Activated naive CD4-positive, alpha-beta T cell treated with anti-CD3 and anti-CD28 coated beads, Interleukin-2, amount 50 U/mL, for 24 hours (primary cell): ENCODE measurements at regions not wholly inside any gene's neighbourhood (a gene's known extent, or its start where the extent isn't known, plus 50 kb on each side); places are given as distances from the start of the nearest gene placed in this dataset.

Experiments used
- H3K27ac Mint-ChIP-seq: one replicate; pipeline ENCODE4 v1.8.0; 2021; ENCODE audit warnings: mild to moderate bottlenecking, mixed read lengths
- H3K27me3 Mint-ChIP-seq: one replicate; pipeline ENCODE4 v1.8.0; 2021; ENCODE audit warnings: mixed read lengths
- H3K36me3 Mint-ChIP-seq: one replicate; pipeline ENCODE4 v1.8.0; 2021; ENCODE audit warnings: mixed read lengths
- H3K4me1 Mint-ChIP-seq: one replicate; pipeline ENCODE4 v1.8.0; 2021; ENCODE audit warnings: mixed read lengths
- H3K4me3 Mint-ChIP-seq: one replicate; pipeline ENCODE4 v1.8.0; 2021; ENCODE audit warnings: mild to moderate bottlenecking, mixed read lengths
- H3K9me3 Mint-ChIP-seq: one replicate; pipeline ENCODE4 v1.8.0; 2021; ENCODE audit warnings: mixed read lengths

GRCh38 chr19:5230730-5231555 is 109.7 kb downstream of the PTPRS start:
- Mint-ChIP-seq H3K27me3 (peaks cover 15% of the 10 kb centered on the region), H3K36me3 (no peaks in the 10 kb centered on the region), H3K4me3 (no peak overlapping the region), H3K4me1 (peaks cover 10% of the 10 kb centered on the region), H3K27ac (no peak overlapping the region), H3K9me3 (no peaks in the 10 kb centered on the region)

DNA sequence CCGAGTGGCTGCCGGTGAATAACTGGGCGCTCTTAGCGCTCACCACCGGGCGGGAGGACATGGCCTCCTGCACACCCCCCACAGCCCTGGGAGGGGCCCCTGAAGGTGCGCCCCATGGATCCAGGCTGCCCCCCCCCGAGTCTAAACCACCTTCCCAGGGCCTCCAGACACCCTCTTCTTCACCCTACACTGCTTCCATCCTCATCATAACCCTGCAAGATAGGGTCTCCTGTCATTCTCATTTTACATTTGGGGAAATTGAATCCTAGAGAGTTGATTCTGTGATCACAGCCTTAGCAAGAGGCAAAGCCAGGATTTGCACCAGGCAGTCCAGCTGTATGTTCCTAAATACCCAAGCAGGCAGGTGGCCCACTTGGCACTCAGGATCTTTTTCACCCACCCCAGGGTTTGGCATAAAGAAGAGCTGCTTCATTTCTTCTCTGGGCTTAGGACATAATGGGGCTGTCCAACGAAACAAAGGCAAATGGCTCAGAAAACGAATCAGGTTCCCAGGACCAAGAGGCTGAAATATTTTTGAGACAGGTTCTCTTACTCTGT is 110.8 kb downstream of the PTPRS start:
- Mint-ChIP-seq H3K36me3 (no peaks in the 10 kb centered on the region), H3K27ac (no peak overlapping the region), H3K4me3 (no peak overlapping the region), H3K4me1 (peaks cover 10% of the 10 kb centered on the region), H3K9me3 (no peaks in the 10 kb centered on the region), H3K27me3 (peaks cover 15% of the 10 kb centered on the region)

- Mint-ChIP-seq H3K9me3 (no peaks in the 10 kb centered on the region), H3K4me3 (peak overlapping the region; percentile 62), H3K36me3 (no peaks in the 10 kb centered on the region), H3K4me1 (peaks cover 10% of the 10 kb centered on the region), H3K27me3 (peaks cover 15% of the 10 kb centered on the region), H3K27ac (peak overlapping the region; percentile 46)
These were observed 111.5 kb downstream of the PTPRS start for GRCh38 chr19:5228932-5229777.

- Mint-ChIP-seq H3K36me3 (no peaks in the 10 kb centered on the region), H3K9me3 (no peaks in the 10 kb centered on the region), H3K4me3 (peak overlapping the region; percentile 62), H3K27me3 (peaks cover 15% of the 10 kb centered on the region), H3K27ac (peak overlapping the region; percentile 46), H3K4me1 (peaks cover 10% of the 10 kb centered on the region)
These were observed 112.1 kb downstream of the PTPRS start for GRCh38 chr19:5228490-5228889.

GRCh38 chr19:5225486-5226345 is 114.9 kb downstream of the PTPRS start:
- Mint-ChIP-seq H3K27ac (no peak overlapping the region), H3K4me3 (no peak overlapping the region), H3K36me3 (peaks cover 3% of the 10 kb centered on the region), H3K4me1 (peaks cover 10% of the 10 kb centered on the region), H3K27me3 (peaks cover 14% of the 10 kb centered on the region), H3K9me3 (no peaks in the 10 kb centered on the region)

DNA sequence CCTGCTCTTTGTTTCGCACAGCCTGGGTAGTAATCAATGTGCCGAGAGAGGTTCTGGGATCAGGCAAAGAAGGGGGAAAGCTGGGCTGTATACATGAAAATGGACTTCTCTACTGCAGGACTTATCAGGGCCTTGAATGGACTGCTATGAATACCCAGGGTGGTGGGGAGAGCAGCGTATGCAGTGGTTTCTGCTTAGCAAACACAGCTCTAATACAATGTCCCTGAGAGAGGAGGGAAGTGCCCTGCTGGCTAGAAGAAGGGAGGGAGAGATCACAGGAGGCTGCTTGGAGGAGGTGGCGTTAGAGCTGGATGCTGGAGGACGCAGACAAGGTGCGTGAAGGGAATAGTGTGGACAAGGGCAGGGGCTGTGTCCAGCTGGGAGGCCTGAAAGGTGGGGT is 116.1 kb downstream of the PTPRS start:
- H3K27me3 Mint-ChIP-seq, result peaks cover 10% of the 10 kb centered on the region
- H3K36me3 Mint-ChIP-seq, result peaks cover 5% of the 10 kb centered on the region
- no peaks in the 10 kb centered on the region for H3K9me3 Mint-ChIP-seq
- H3K4me1 Mint-ChIP-seq, result peaks cover 7% of the 10 kb centered on the region
- H3K27ac Mint-ChIP-seq, result peak overlapping the region; percentile 84
- no peak overlapping the region for H3K4me3 Mint-ChIP-seq

DNA sequence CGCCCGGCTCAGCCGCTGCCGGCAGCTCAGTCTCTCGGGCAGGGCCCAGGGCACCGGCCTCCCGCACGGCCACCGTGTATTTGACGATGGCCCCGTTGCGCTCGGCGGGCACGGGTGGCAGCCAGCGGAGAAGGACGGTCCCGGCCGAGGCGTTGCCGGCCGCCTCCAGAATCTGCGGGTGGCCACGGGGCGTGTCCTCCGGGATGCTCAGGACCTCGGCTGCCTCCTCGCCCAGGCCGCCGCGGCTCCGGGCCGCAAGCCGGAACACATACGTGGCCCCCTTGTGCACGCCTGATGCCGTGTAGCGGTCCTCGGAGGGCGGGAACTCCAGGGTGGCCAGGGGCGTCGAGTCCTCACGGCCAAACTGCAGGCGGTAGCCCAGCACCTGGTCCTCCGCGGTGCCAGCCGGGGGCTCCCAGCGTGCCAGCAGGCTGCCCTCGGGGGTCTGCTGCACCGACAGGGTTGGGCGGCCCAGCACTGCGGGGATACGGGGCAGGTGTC is 117.7 kb downstream of the PTPRS start:
- H3K27ac Mint-ChIP-seq, result no peak overlapping the region
- H3K27me3 Mint-ChIP-seq, result peaks cover 2% of the 10 kb centered on the region
- H3K9me3 Mint-ChIP-seq, result no peaks in the 10 kb centered on the region
- peaks cover 5% of the 10 kb centered on the region for H3K36me3 Mint-ChIP-seq
- H3K4me1 Mint-ChIP-seq, result no peaks in the 10 kb centered on the region
- no peak overlapping the region for H3K4me3 Mint-ChIP-seq

DNA sequence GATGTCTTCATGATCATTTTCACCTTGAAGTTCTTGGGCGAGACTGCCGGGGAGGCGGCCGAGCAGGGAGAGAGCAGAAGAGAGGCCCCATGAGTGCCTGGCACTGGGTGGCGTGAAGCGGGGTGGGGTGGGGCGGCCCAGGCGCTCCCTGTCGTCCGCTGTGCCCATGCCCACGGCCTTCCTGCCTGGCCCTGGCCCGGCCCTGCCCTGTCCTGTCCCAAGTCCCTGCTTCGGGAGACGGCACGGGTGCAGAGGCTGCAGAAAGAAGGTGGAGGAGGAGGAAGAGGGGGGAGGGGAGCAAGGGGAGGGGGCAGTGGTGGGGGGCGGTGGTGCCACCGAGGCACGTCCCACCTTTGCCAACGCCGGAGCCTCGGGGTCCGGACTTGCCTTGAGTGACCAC is 118.4 kb downstream of the PTPRS start:
- no peak overlapping the region for H3K4me3 Mint-ChIP-seq
- H3K36me3 Mint-ChIP-seq, result peaks cover 5% of the 10 kb centered on the region
- H3K27ac Mint-ChIP-seq, result no peak overlapping the region
- H3K4me1 Mint-ChIP-seq, result no peaks in the 10 kb centered on the region
- H3K9me3 Mint-ChIP-seq, result no peaks in the 10 kb centered on the region
- no peaks in the 10 kb centered on the region for H3K27me3 Mint-ChIP-seq

GRCh38 chr19:5220866-5221265 is 119.7 kb downstream of the PTPRS start:
- Mint-ChIP-seq H3K4me1 (no peaks in the 10 kb centered on the region), H3K4me3 (no peak overlapping the region), H3K36me3 (peaks cover 5% of the 10 kb centered on the region), H3K9me3 (no peaks in the 10 kb centered on the region), H3K27me3 (no peaks in the 10 kb centered on the region), H3K27ac (no peak overlapping the region)

- Mint-ChIP-seq H3K4me3 (no peak overlapping the region), H3K4me1 (no peaks in the 10 kb centered on the region), H3K9me3 (no peaks in the 10 kb centered on the region), H3K27ac (no peak overlapping the region), H3K36me3 (peaks cover 5% of the 10 kb centered on the region), H3K27me3 (no peaks in the 10 kb centered on the region)
These were observed 120.3 kb downstream of the PTPRS start for GRCh38 chr19:5220361-5220760.

DNA sequence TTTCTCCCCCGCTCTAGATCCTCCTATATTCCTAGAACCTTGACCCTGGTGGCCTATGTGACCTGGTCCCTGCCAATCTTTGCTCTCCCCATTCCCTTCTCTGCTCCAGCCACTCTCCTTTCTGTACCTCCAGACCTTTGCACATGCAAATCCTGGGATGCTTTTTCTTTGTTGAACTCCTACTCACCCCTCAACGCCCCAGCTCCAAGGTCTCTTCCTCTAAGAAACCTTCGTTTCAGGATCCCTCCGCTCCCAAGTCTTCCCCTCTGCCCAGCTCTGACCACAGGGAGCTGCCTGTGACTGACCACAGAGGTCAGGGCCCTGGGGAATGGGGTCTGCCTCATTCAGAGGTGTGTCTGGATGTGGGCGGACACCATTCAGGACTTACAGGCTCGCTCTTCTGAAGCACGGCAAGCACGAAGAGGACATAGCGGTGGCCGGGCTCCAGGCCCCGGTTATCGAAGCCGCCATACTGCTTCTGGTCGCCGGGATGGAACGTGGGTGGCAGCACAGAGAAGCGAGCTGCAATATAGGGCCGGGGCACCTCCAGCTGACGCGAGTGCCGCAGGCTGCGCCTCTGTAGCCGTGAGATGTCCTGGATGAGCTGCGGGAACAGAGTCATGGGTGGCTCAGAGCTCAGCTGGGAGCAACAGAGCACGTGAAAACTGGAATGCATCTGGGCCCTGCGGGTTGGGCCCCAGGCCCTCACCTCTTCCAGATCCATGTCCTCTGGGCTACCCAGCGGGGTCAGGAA is 120.9 kb downstream of the PTPRS start:
- Mint-ChIP-seq H3K4me3 (no peak overlapping the region), H3K4me1 (no peaks in the 10 kb centered on the region), H3K27ac (peak overlapping the region; percentile 63), H3K9me3 (no peaks in the 10 kb centered on the region), H3K27me3 (no peaks in the 10 kb centered on the region), H3K36me3 (peaks cover 5% of the 10 kb centered on the region)

DNA sequence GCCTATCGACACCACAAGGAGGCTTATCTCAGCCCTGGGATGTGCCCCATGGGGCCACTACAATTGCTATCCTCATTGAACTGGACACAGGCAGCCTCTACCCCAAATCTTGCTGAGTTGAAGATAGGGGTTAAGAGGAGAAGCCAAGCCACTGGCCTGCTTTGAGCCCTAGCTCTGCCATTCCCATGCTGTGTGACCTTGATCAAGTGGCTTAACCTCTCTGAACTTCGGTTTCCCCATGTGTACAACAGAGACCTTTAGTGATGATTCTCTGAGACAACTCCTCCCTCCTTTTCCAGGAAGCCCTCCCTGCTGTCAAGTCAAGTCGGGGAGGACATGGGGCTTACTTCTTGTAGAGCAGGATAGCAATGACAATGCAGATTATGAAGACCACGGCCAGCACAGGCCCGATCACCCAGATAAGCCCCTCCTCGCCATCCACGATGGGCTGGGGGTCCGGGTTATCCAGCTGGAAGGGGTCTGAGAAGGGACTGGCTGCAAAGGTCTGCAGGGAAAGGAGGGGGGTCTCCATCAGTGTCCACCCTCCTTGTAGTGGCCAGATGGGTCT is 121.6 kb downstream of the PTPRS start:
- Mint-ChIP-seq H3K27ac (no peak overlapping the region), H3K36me3 (peaks cover 5% of the 10 kb centered on the region), H3K4me3 (no peak overlapping the region), H3K4me1 (no peaks in the 10 kb centered on the region), H3K27me3 (no peaks in the 10 kb centered on the region), H3K9me3 (no peaks in the 10 kb centered on the region)

DNA sequence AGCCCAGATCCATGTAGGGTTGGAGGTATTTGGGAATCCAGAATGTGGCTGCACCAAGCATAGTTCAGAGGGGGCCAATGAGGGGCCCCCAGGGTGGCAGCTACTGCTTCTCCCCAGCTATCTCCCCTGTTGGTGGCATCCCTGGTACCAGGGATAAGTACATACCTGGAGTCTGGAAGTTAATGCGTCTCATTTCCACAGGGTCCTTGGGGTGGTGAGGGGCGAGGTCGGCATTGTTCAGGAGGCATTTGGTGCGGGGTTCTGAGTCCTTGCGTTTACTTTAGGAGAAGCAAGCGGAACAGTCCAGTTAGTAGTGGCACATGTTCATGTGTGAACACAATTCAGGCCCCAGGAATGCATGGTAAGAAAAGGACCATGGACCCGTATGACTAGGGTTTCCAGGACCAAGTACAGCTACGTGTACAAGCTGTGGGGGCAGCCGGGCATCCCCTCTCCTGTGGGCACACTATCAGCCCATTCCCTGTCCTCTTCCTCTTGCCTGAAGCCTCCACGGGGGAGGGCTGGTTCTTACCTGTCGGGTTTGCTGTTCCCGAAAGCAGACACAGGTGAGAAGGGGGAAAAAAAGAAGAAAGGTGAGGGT is 122.3 kb downstream of the PTPRS start:
- Mint-ChIP-seq H3K36me3 (peaks cover 5% of the 10 kb centered on the region), H3K9me3 (no peaks in the 10 kb centered on the region)

GRCh38 chr19:5217171-5217570 is 123.4 kb downstream of the PTPRS start:
- H3K4me3 Mint-ChIP-seq, result no peak overlapping the region
- H3K27me3 Mint-ChIP-seq, result no peaks in the 10 kb centered on the region
- no peak overlapping the region for H3K27ac Mint-ChIP-seq
- H3K9me3 Mint-ChIP-seq, result no peaks in the 10 kb centered on the region
- H3K4me1 Mint-ChIP-seq, result no peaks in the 10 kb centered on the region
- H3K36me3 Mint-ChIP-seq, result peaks cover 6% of the 10 kb centered on the region

More for the DNA sequence above, 122.3 kb downstream of the PTPRS start:
- Mint-ChIP-seq H3K27ac (no peak overlapping the region), H3K27me3 (no peaks in the 10 kb centered on the region), H3K4me1 (no peaks in the 10 kb centered on the region), H3K4me3 (no peak overlapping the region)
